HUES48 (cell line): ENCODE measurements at regions not wholly inside any gene's neighbourhood (a gene's known extent, or its start where the extent isn't known, plus 50 kb on each side); places are given as distances from the start of the nearest gene placed in this dataset.
"Not testable (repeated sequence)": the region's sequence is repeated elsewhere in the genome, so short reads cannot be mapped to it uniquely, and the experiment has no call there.

Experiments
- H3K27ac ChIP-seq: one replicate; pipeline ENCODE4 v1.7.0; 2013; ENCODE audit warnings: low read depth, low read length, inconsistent platforms
- H3K27me3 ChIP-seq: 2 replicates; pipeline ENCODE4 v1.6.1; 2013; ENCODE audit warnings: mild to moderate bottlenecking, low read length; ENCODE audit not compliant: control insufficient read depth, insufficient read depth
- H3K36me3 ChIP-seq: 2 replicates; pipeline ENCODE4 v1.6.1; 2013; ENCODE audit warnings: low read length; ENCODE audit not compliant: control insufficient read depth, insufficient read depth
- H3K4me1 ChIP-seq: 2 replicates; pipeline ENCODE4 v1.6.1; 2013; ENCODE audit warnings: mild to moderate bottlenecking, low read length; ENCODE audit not compliant: control insufficient read depth, insufficient read depth
- H3K4me3 ChIP-seq: 2 replicates; pipeline ENCODE4 v1.5.1; 2013; ENCODE audit warnings: mild to moderate bottlenecking, low read depth, low read length
- H3K9ac ChIP-seq: 2 replicates; pipeline ENCODE4 v1.6.1; 2013; ENCODE audit warnings: mild to moderate bottlenecking, low read depth, low read length, moderate library complexity
- H3K9me3 ChIP-seq: 2 replicates; pipeline ENCODE4 v1.6.1; 2013; ENCODE audit warnings: low read length; ENCODE audit not compliant: control insufficient read depth, insufficient read depth

DNA sequence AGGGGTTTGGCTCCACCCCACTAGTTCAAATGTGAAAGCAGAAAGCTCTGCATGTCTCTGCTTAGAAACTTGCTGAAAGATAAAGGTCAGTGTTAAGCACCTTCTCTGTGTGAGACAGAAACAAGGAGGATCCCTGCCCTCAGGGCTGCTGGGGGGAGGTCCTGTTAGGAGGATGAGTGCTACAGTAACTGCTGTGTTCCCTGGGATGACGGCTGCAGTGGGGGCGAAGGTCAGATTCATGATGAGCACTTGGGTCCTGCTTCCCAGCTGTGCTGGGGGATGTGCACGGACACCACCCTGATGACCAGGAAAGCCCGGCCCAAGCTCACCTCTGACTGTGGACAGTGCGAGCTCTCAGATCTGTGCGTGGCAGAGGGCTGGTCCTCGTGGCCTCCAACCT lies 252.6 kb downstream of the DLL1 start:
- Histone ChIP-seq H3K9ac (no peak overlapping the region), H3K27ac (no peak overlapping the region), H3K36me3 (no peaks in the 10 kb centered on the region), H3K4me3 (no peak overlapping the region), H3K27me3 (no peaks in the 10 kb centered on the region), H3K9me3 (peaks cover 4% of the 10 kb centered on the region; the same call in 1 of the 2 replicates), H3K4me1 (peaks cover 18% of the 10 kb centered on the region)

DNA sequence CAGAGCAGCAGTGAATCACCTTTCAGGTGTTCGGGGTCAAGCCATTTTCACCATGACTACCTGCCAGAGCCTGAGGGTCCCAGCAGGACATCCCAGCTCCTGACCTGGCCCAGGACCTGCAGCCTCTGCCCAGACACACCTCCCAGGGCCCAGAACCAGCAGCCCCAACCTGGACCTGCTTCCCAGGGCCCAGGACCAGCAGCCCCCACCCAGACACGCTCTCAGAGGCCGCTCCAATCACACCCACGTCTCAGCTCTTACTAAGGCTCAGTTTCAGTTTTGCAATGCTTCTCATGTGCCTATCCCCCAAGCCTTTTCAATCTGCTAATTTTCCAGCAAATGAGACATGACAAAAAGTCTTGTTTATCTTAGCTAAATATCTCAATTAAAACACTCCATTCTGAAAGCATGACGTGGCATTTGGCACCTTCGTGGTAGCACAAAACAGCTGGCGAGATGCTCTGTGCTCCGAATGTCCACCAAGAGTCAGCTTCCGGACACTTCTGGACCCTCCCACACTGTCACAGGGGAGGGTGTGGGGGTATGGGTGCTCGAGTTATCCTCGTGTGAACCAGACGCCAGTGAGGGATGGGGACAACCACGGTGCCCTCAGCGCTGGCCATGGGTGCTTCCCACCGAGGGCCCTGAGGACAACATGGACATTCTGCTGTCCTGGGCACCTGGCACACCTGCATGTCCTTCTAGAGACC lies 253.2 kb downstream of the DLL1 start:
- H3K4me3 ChIP-seq = no peak overlapping the region
- H3K36me3 ChIP-seq = no peaks in the 10 kb centered on the region
- H3K27me3 ChIP-seq = no peaks in the 10 kb centered on the region
- H3K9ac ChIP-seq = no peak overlapping the region
- peaks cover 18% of the 10 kb centered on the region for H3K4me1 ChIP-seq
- no peak overlapping the region for H3K27ac ChIP-seq
- H3K9me3 ChIP-seq = peaks cover 6% of the 10 kb centered on the region; the same call in 1 of the 2 replicates

DNA sequence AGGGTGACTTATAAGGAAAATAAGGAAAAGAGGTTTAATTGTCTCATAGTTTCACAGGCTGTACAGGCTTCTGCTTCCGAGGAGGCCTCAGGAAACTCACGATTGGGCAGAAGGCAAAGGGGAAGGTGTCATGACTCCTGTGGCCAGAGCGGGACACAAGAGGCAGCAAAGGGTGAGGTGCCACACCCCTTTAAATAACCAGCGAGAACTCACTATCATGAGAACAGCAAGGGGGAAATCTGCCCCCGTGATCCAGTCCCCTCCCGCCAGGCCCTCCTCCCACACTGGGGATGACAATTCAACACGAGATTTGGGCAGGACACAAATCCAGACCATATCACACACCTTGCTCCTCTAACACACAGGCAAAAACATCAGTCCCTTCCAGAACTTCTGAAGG lies 254.0 kb downstream of the DLL1 start:
- no peak overlapping the region for H3K9ac ChIP-seq
- H3K4me1 ChIP-seq = peaks cover 18% of the 10 kb centered on the region
- H3K27me3 ChIP-seq = no peaks in the 10 kb centered on the region
- no peak overlapping the region for H3K27ac ChIP-seq
- H3K4me3 ChIP-seq = no peak overlapping the region
- H3K9me3 ChIP-seq = peaks cover 6% of the 10 kb centered on the region; the same call in 1 of the 2 replicates
- H3K36me3 ChIP-seq = no peaks in the 10 kb centered on the region

DNA sequence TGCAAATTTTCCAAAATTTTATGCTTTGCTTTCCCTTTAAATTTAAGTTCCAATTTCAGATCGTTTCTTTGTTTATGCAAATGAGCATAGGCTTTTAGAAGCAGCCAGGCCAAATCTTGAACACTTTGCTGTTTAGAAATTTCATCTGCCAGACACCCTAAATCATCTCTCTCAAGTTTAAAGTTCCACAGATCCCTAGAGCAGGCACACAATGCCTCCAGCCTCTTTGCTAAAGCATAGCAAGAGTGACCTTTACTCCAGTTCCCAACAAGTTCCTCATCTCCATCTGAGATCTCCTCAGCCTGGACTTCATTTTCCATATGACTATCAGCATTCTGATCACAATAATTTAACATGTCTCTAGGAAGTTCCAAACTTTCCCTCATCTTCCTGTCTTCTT lies 254.5 kb downstream of the DLL1 start:
- not testable (repeated sequence) for H3K4me3 ChIP-seq, H3K36me3 ChIP-seq, H3K9me3 ChIP-seq, H3K9ac ChIP-seq, H3K27me3 ChIP-seq
- peak overlapping the region; percentile 47 for H3K27ac ChIP-seq
- peaks cover 18% of the 10 kb centered on the region for H3K4me1 ChIP-seq

DNA sequence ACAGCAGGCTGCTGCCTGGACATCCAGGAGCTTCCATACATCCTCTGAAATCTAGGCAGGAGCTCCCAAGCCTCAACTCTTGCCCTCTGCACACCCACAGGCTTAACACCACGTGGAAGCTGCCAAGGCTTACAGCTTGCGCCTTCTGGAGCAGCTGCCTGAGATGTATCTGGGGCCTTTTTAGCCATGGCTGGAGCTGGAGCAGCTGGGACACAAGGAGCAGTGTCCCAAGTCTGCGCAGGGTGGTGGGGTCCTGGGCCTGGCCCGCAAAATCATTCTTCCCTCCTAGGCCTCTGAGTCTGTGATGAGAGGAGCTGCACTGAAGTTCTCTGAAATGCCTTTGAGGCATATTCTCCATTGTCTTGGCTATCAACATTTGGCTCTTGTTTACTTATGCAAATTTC lies 255.0 kb downstream of the DLL1 start:
- peak overlapping the region; percentile 47 for H3K27ac ChIP-seq
- no peak overlapping the region for H3K4me3 ChIP-seq
- H3K9me3 ChIP-seq = peaks cover 6% of the 10 kb centered on the region; the same call in 1 of the 2 replicates
- H3K4me1 ChIP-seq = peaks cover 18% of the 10 kb centered on the region
- no peaks in the 10 kb centered on the region for H3K36me3 ChIP-seq
- H3K27me3 ChIP-seq = no peaks in the 10 kb centered on the region
- H3K9ac ChIP-seq = no peak overlapping the region

DNA sequence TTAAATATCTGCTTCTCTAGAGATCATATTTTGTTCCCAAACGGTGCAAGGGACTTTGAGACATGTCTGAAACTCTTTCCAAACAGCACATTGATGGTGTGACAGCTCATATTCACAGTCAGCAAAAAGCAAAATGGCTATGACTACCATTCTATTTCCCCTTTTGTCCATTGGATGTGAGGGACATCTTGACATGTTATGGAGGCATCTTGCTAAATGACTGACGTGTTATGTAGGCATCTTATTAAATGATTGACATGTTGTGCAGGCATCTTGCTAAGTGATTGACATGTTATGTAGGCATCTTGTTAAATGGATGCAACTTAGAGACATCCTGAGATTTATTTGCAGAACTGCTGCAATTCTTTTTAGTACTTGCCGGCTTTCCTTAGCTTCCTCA lies 255.8 kb downstream of the DLL1 start:
- no peaks in the 10 kb centered on the region for H3K36me3 ChIP-seq
- H3K9ac ChIP-seq = no peak overlapping the region
- H3K27ac ChIP-seq = no peak overlapping the region
- H3K4me3 ChIP-seq = no peak overlapping the region
- H3K4me1 ChIP-seq = peaks cover 12% of the 10 kb centered on the region
- H3K27me3 ChIP-seq = no peaks in the 10 kb centered on the region
- H3K9me3 ChIP-seq = peaks cover 6% of the 10 kb centered on the region; the same call in 1 of the 2 replicates

DNA sequence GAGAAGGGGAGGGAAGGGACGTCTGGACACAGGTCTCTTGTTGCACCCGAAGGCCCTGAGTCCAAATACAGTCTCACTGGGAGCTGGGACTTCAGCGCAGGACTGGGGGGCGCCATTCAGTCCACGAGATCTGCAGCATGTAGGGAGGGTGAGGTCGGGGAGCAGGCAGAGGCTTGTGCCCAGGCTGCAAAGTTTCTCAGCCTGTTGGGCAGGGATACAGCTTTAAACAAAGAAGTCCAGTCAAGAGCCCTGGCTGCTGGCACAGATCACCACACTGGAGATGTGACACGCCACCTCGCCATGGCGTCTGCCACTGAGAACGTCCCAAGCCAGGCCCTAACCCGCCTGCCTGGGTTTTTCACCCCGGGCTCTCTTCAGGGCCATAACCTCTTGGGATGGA lies 256.6 kb downstream of the DLL1 start:
- no peak overlapping the region for H3K27ac ChIP-seq
- no peaks in the 10 kb centered on the region for H3K36me3 ChIP-seq
- peaks cover 6% of the 10 kb centered on the region; the same call in 1 of the 2 replicates for H3K9me3 ChIP-seq
- H3K4me3 ChIP-seq = no peak overlapping the region
- H3K9ac ChIP-seq = no peak overlapping the region
- H3K27me3 ChIP-seq = no peaks in the 10 kb centered on the region
- H3K4me1 ChIP-seq = peaks cover 12% of the 10 kb centered on the region

DNA sequence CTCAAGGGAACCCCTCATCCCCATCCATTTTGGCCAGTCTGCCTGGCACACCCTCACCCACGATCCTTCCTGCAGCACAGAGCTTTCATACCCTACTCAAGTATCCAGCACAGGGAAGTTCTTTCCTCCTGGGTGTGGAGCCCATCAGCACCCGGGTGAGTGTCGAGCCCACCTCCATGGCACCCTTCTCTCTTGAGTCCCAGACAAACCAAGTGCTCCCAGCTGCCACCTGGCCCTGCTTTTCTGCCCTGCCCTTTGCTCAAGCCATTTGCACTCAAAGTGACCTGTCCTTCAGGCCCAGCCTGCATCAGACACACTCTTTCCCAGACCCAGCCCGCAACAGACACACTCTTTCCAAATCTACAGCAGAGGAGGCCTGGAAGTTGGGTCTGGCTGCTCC lies 257.2 kb downstream of the DLL1 start:
- H3K36me3 ChIP-seq = no peaks in the 10 kb centered on the region
- H3K4me3 ChIP-seq = no peak overlapping the region
- H3K27ac ChIP-seq = no peak overlapping the region
- no peak overlapping the region for H3K9ac ChIP-seq
- H3K4me1 ChIP-seq = peaks cover 12% of the 10 kb centered on the region
- H3K27me3 ChIP-seq = no peaks in the 10 kb centered on the region
- peaks cover 6% of the 10 kb centered on the region; the same call in 1 of the 2 replicates for H3K9me3 ChIP-seq

DNA sequence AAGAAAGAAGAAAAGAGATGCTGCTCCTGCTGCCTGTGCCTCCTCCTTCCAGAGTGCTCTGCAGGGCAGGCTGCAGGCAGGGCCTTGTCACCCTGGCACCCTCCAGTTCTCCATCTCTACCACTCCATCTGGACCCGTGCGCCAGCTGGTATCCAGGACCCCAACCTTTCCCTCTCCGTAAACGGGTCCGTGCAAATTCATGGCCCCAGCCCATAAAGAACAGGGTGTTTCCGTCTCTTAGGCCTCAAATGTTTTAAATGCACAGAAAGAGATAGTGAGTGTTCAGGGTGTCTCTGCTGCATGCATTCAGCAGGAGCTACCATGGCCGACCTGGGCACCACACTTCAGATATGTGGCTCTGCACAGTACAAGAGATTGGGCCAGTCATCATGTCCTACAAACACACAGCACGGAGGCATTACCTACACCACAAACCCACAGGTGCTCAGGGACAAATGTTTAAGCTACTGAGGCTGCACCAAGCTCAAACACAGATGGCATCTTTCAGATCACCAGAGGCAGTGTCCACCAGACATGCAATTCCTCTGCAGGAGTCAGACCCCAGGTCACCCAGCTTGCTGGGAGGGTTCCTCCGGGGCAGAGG lies 258.1 kb downstream of the DLL1 start:
- no peak overlapping the region for H3K9ac ChIP-seq
- H3K4me1 ChIP-seq = peaks cover 12% of the 10 kb centered on the region
- no peaks in the 10 kb centered on the region for H3K36me3 ChIP-seq
- H3K9me3 ChIP-seq = peaks cover 6% of the 10 kb centered on the region; the same call in 1 of the 2 replicates
- no peak overlapping the region for H3K27ac ChIP-seq
- no peaks in the 10 kb centered on the region for H3K27me3 ChIP-seq
- no peak overlapping the region for H3K4me3 ChIP-seq

DNA sequence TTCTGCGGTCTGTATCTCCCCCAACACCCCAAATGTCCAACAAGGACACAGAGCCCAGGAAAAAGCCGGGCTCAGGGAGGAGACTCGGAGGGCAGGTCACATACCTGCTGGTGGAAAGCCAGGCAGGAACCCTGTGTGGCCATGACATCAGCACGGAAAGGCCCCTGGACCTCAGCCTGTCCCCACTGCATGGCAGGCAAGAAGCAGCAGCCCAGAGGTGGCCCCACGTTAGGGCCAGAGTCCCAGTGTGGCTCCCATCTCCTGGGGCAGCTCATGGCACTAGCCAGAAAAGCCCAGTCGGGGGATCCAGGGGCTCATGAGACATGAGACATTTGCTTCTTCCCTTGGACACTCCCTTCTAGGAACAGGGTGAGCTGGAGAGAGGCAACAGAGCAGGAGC lies 258.7 kb downstream of the DLL1 start:
- no peaks in the 10 kb centered on the region for H3K36me3 ChIP-seq
- H3K27me3 ChIP-seq = no peaks in the 10 kb centered on the region
- H3K9me3 ChIP-seq = peaks cover 6% of the 10 kb centered on the region; the same call in 1 of the 2 replicates
- H3K27ac ChIP-seq = no peak overlapping the region
- peaks cover 12% of the 10 kb centered on the region for H3K4me1 ChIP-seq
- H3K4me3 ChIP-seq = no peak overlapping the region
- H3K9ac ChIP-seq = no peak overlapping the region

DNA sequence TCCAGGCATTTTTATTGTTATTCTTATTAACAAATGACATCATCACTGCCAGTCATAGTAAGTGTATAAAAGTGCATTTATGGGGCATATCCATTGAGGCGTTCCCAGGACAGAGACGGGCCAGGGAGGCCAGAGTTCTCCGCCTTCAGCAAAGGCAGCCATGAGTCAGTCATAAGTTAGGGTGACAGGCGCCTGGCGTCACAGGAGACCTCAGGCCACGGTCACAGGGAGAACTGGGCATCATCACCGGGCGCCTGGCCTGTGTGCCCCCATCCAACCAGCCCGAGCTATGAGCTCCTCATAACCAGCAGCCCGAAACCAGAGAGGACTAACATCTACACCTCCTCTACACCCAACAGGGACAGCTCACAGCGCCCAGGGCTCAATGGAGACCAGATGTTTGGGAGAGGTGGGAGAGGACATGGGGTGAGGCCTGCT lies 259.2 kb downstream of the DLL1 start:
- Histone ChIP-seq H3K4me3 (no peak overlapping the region), H3K36me3 (no peaks in the 10 kb centered on the region), H3K27ac (no peak overlapping the region), H3K27me3 (no peaks in the 10 kb centered on the region), H3K4me1 (peaks cover 11% of the 10 kb centered on the region), H3K9ac (no peak overlapping the region), H3K9me3 (peaks cover 6% of the 10 kb centered on the region; the same call in 1 of the 2 replicates)
